Uterus (tissue), 3 donors: ENCODE measurements at regions not wholly inside any gene's neighbourhood (a gene's known extent, or its start where the extent isn't known, plus 50 kb on each side); places are given as distances from the start of the nearest gene placed in this dataset.

Experiments
- DNase-seq, 2 donors: peaks; one replicate each; pipeline ENCODE4 v3.0.0-alpha.2; 2019 to 2020
- H3K27ac ChIP-seq, 2 donors: fragments of 200-600 bp; sonication (generic); 1 replicate in 1 of 2; 2 replicates in 1 of 2; pipeline ENCODE4 v1.5.1; 2016 to 2018
- H3K27me3 ChIP-seq, 2 donors: fragments of 200-600 bp; sonication (generic); one replicate each; pipeline ENCODE4 v1.5.1; 2018 to 2019; ENCODE audit warnings: control low read depth in 1 of 2
- H3K36me3 ChIP-seq, 2 donors: fragments of 200-600 bp; sonication (generic); one replicate each; pipeline ENCODE4 v1.5.1; 2019; ENCODE audit warnings: control low read depth in 1 of 2
- H3K4me1 ChIP-seq, 2 donors: fragments of 200-600 bp; sonication (generic); one replicate each; pipeline ENCODE4 v1.5.1; 2018 to 2019; ENCODE audit warnings: control low read depth in 1 of 2
- H3K4me3 ChIP-seq, 2 donors: fragments of 200-600 bp; sonication (generic); 1 replicate in 1 of 2; 2 replicates in 1 of 2; pipeline ENCODE4 v1.5.1; 2018 to 2019; ENCODE audit warnings: mild to moderate bottlenecking in 1 of 2
- H3K9me3 ChIP-seq, 2 donors: fragments of 200-600 bp; sonication (generic); one replicate each; pipeline ENCODE4 v1.5.1; 2019; ENCODE audit warnings: control low read depth in 1 of 2
- CTCF ChIP-seq, 4 experiments: fragments of 200-600 bp in 2 of 4; fragments of 450-650 bp in 2 of 4; sonication (generic) in 2 of 4; IDR thresholded peaks; one replicate each; pipeline ENCODE4 v1.5.1; 2016 to 2019; ENCODE audit warnings: antibody characterized with exemption in 4 of 4, mild to moderate bottlenecking in 2 of 4, moderate library complexity in 1 of 4
- POLR2A ChIP-seq, 2 donors: fragments of 450-650 bp; IDR thresholded peaks; one replicate each; pipeline ENCODE4 v1.6.1; 2016; ENCODE audit warnings: antibody characterized with exemption in 2 of 2, mild to moderate bottlenecking in 1 of 2, moderate library complexity in 1 of 2
- intact Hi-C: fragments of 100-400 bp; cut with DNase I; formaldehyde crosslinking; loops from one replicate; pipeline ENCODE4 v1.15.1; 2023; ENCODE audit warnings: low total_unique reads
- donor health status: DM: yes; HTN: yes; CAD: no.

GRCh38 chr12:127482950-127483349 lies 784.0 kb upstream of the TMEM132C start:
- Histone ChIP-seq H3K36me3 (no peaks in the 10 kb centered on the region), H3K27me3 (no peaks in the 10 kb centered on the region), H3K9me3 (no peaks in the 10 kb centered on the region), H3K27ac (no peak overlapping the region), H3K4me1 (no peaks in the 10 kb centered on the region), H3K4me3 (no peak overlapping the region)
- TF ChIP-seq CTCF (IDR thresholded peaks at IDR 0.05) (no peak), POLR2A (IDR thresholded peaks at IDR 0.05) (no peak)
- DNase-seq = no peak
- intact Hi-C loops = no loop called here

- H3K9me3 ChIP-seq = no peaks in the 10 kb centered on the region
- H3K36me3 ChIP-seq = no peaks in the 10 kb centered on the region
- intact Hi-C loops = no loop called here
- H3K4me1 ChIP-seq = no peaks in the 10 kb centered on the region
- no peaks in the 10 kb centered on the region for H3K27me3 ChIP-seq
- no peak overlapping the region for H3K27ac ChIP-seq
- H3K4me3 ChIP-seq = no peak overlapping the region
- no peak for TF ChIP-seq POLR2A (IDR thresholded peaks at IDR 0.05)
- TF ChIP-seq CTCF (IDR thresholded peaks at IDR 0.05) = no peak
- no peak for DNase-seq
Observed at GRCh38 chr12:127485528-127485927, 781.4 kb upstream of the TMEM132C start.

- Histone ChIP-seq H3K27ac (no peak overlapping the region), H3K27me3 (no peaks in the 10 kb centered on the region), H3K4me1 (no peaks in the 10 kb centered on the region), H3K36me3 (no peaks in the 10 kb centered on the region), H3K4me3 (no peak overlapping the region), H3K9me3 (no peaks in the 10 kb centered on the region)
- no peak for TF ChIP-seq POLR2A (IDR thresholded peaks at IDR 0.05)
- no peak for TF ChIP-seq CTCF (IDR thresholded peaks at IDR 0.05)
- DNase-seq = no peak
- intact Hi-C loops = no loop called here
Observed at GRCh38 chr12:127487031-127487430, 779.9 kb upstream of the TMEM132C start.

GRCh38 chr12:127489061-127489460 lies 777.9 kb upstream of the TMEM132C start:
- Histone ChIP-seq H3K27me3 (no peaks in the 10 kb centered on the region), H3K9me3 (no peaks in the 10 kb centered on the region), H3K4me3 (no peak overlapping the region), H3K36me3 (no peaks in the 10 kb centered on the region), H3K27ac (no peak overlapping the region), H3K4me1 (no peaks in the 10 kb centered on the region)
- TF ChIP-seq POLR2A (IDR thresholded peaks at IDR 0.05) (no peak), CTCF (IDR thresholded peaks at IDR 0.05) (no peak)
- DNase-seq = no peak
- intact Hi-C loops = no loop called here

GRCh38 chr12:127494961-127495915 lies 771.7 kb upstream of the TMEM132C start:
- TF ChIP-seq CTCF (IDR thresholded peaks at IDR 0.05) (no peak), POLR2A (IDR thresholded peaks at IDR 0.05) (no peak)
- Histone ChIP-seq H3K4me3 (no peak overlapping the region), H3K27me3 (no peaks in the 10 kb centered on the region), H3K27ac (no peak overlapping the region), H3K36me3 (no peaks in the 10 kb centered on the region), H3K9me3 (no peaks in the 10 kb centered on the region), H3K4me1 (no peaks in the 10 kb centered on the region)
- DNase-seq = no peak
- intact Hi-C loops = no loop called here
